Activated naive CD4-positive, alpha-beta T cell treated with anti-CD3 and anti-CD28 coated beads, Interleukin-2, amount 50 U/mL, for 72 hours (primary cell): ENCODE measurements at regions not wholly inside any gene's neighbourhood (a gene's known extent, or its start where the extent isn't known, plus 50 kb on each side); places are given as distances from the start of the nearest gene placed in this dataset.
"Not testable (repeated sequence)": the region's sequence is repeated elsewhere in the genome, so short reads cannot be mapped to it uniquely, and the experiment has no call there.

Experiments used
- ATAC-seq, 2 donors: fragments of 150-1000 bp; cut with Tn5 transposase; 2 replicates each; pipeline ENCODE4 v1.10.0; 2021; ENCODE audit warnings: mild to moderate bottlenecking in 2 of 2, moderate library complexity in 2 of 2
- DNase-seq, 2 donors: peaks; one replicate each; pipeline ENCODE4 v3.0.0; 2021 to 2022; ENCODE audit warnings: low spot score in 2 of 2
- H3K27ac Mint-ChIP-seq, 2 donors: one replicate each; pipeline ENCODE4 v1.8.0; 2022; ENCODE audit warnings: mild to moderate bottlenecking in 2 of 2, mixed read lengths in 2 of 2
- H3K36me3 Mint-ChIP-seq, 2 donors: one replicate each; pipeline ENCODE4 v1.8.0; 2022; ENCODE audit warnings: mixed read lengths in 2 of 2
- H3K9me3 Mint-ChIP-seq, 2 donors: one replicate each; pipeline ENCODE4 v1.8.0; 2022; ENCODE audit warnings: mixed read lengths in 2 of 2

GRCh38 chr2:12463189-12463588 lies 253.5 kb upstream of the TRIB2 start:
- ATAC-seq (peak in 1 of 2 donors; percentile 57), DNase-seq (no peak)
- Mint-ChIP-seq H3K9me3 (peaks cover 9 to 17% of the 10 kb centered on the region in 2 donors), H3K36me3 (peaks cover 0 to 7% of the 10 kb centered on the region in 2 donors), H3K27ac (peak overlapping the region in 1 of 2 donors; percentile 77)

- H3K36me3 Mint-ChIP-seq, result peaks cover 6% of the 10 kb centered on the region in 2 donors
- no peak for ATAC-seq
- H3K27ac Mint-ChIP-seq, result no peak overlapping the region
- DNase-seq, result no peak
- peaks cover 9 to 18% of the 10 kb centered on the region in 2 donors for H3K9me3 Mint-ChIP-seq
These were observed 251.1 kb upstream of the TRIB2 start for GRCh38 chr2:12465631-12466135.

- no peak overlapping the region for H3K27ac Mint-ChIP-seq
- peaks cover 4 to 18% of the 10 kb centered on the region in 2 donors for H3K9me3 Mint-ChIP-seq
- DNase-seq, result no peak
- peaks cover 0 to 6% of the 10 kb centered on the region in 2 donors for H3K36me3 Mint-ChIP-seq
- ATAC-seq, result no peak
These were observed 249.4 kb upstream of the TRIB2 start for GRCh38 chr2:12467303-12467702.

GRCh38 chr2:12469141-12469561 lies 247.6 kb upstream of the TRIB2 start:
- DNase-seq (no peak), ATAC-seq (no peak)
- Mint-ChIP-seq H3K36me3 (peaks cover 0 to 6% of the 10 kb centered on the region in 2 donors), H3K9me3 (peaks cover 5 to 19% of the 10 kb centered on the region in 2 donors), H3K27ac (no peak overlapping the region)

- not testable (repeated sequence) for DNase-seq, ATAC-seq, H3K27ac Mint-ChIP-seq
- Mint-ChIP-seq H3K36me3 (peaks cover 0 to 11% of the 10 kb centered on the region in 2 donors), H3K9me3 (peaks cover 5 to 24% of the 10 kb centered on the region in 2 donors)
These were observed 244.5 kb upstream of the TRIB2 start for GRCh38 chr2:12472265-12472664.

DNA sequence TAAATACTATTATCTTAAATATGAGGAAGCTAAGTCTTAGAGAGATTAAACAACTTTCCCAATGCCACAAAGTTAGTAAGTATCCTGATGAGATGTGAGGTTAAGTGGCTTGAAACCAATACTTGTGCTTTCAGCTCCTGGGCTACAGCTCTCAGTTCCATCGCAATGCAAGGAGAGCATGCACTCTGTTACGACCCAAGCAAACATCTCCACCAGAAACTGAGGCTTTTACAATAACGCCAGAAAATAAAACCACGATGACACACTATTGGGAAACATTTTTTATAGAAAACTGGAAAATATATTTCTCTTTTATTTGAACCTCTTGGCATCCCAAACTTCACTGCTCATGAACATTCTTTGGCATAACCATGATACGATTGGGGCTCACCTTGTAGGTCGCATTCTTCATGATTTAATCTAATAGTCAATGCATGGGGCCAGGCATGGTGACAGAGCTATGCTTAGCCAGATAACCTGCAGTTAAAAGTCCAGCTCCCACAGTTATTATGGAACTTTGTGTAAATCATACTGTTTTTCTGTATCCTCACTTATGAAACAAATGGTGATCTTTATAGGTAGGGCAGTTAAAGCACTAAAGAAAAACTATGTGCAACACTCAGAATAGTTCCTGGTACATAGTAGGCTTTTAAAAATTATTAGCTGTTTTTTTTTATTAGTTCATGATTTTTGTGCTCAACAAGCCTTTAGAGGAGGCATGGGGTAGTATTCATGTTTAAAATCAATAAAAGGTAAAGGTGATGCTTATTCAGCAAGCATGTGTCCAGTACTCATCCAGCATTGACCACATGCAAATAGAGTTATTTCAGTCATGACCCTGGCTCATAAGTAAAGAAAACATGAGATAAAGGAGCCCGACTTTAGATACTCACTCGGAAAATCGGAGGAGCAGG lies 238.3 kb upstream of the TRIB2 start:
- ATAC-seq, result no peak
- H3K9me3 Mint-ChIP-seq, result peaks cover 0 to 6% of the 10 kb centered on the region in 2 donors
- no peak for DNase-seq
- H3K27ac Mint-ChIP-seq, result no peak overlapping the region
- peaks cover 4 to 5% of the 10 kb centered on the region in 2 donors for H3K36me3 Mint-ChIP-seq

- DNase-seq, result no peak
- H3K9me3 Mint-ChIP-seq, result peaks cover 0 to 6% of the 10 kb centered on the region in 2 donors
- no peak overlapping the region for H3K27ac Mint-ChIP-seq
- peaks cover 4 to 9% of the 10 kb centered on the region in 2 donors for H3K36me3 Mint-ChIP-seq
- ATAC-seq, result no peak
These were observed 237.6 kb upstream of the TRIB2 start for GRCh38 chr2:12479065-12479601.

- DNase-seq (no peak), ATAC-seq (no peak)
- Mint-ChIP-seq H3K27ac (no peak overlapping the region), H3K9me3 (peaks cover 3 to 6% of the 10 kb centered on the region in 2 donors), H3K36me3 (peaks cover 10 to 21% of the 10 kb centered on the region in 2 donors)
These were observed 232.1 kb upstream of the TRIB2 start for GRCh38 chr2:12484536-12485115.

GRCh38 chr2:12486205-12487118 lies 230.3 kb upstream of the TRIB2 start:
- peaks cover 3 to 6% of the 10 kb centered on the region in 2 donors for H3K9me3 Mint-ChIP-seq
- no peak overlapping the region for H3K27ac Mint-ChIP-seq
- peaks cover 10 to 22% of the 10 kb centered on the region in 2 donors for H3K36me3 Mint-ChIP-seq
- ATAC-seq, result no peak
- DNase-seq, result no peak

- Mint-ChIP-seq H3K27ac (peak overlapping the region in 1 of 2 donors; percentile 44), H3K36me3 (peaks cover 10 to 22% of the 10 kb centered on the region in 2 donors), H3K9me3 (peaks cover 3 to 6% of the 10 kb centered on the region in 2 donors)
- DNase-seq (no peak), ATAC-seq (no peak)
These were observed 229.3 kb upstream of the TRIB2 start for GRCh38 chr2:12487253-12488004.

DNA sequence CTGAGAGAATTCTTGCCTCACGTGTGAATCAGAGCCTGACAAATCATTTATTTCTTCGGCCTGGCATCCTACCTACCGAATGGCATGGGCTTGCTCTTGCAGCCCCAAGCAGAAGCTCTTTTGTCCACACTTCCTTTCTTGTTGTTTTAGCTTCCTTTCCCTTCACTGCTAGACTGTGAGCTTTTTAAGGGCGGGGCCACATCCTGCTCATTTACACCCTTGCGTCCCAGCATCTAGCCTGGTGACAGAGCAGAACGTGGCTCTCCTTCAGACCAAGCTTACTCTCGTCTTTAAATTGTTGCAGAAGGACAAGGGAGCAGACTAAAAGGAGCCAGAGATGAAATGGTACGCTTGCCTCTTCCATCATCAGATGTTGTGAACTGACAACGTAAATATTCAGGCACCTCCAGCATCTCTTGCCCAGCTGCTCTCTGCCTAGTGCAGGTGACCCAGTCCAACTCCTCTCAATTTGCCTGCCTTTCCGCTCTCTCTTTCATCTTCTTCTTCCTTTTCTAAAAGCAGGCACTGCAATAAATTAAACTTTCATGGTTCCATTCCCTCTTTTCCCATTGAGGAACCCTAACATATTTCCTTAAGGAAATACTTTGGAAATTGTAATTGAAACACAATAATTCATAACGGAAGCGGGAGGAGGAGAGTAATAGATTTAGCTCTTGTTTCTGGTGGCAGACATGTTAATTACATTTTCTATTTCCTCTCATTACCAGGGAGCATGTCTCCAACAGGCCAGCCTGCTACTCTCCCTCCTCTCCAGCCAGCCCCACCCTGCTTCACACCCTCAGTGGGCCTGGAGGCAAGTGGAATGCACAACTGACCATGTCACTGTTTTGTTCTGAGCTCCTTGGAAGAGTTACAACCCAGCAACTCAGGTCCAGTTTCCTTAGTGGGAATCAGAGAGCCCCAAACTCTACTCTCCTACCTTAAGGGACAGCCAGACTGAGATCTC lies 228.1 kb upstream of the TRIB2 start:
- DNase-seq, result no peak
- H3K36me3 Mint-ChIP-seq, result peaks cover 10 to 22% of the 10 kb centered on the region in 2 donors
- H3K27ac Mint-ChIP-seq, result peak overlapping the region; percentile 7 to 44
- H3K9me3 Mint-ChIP-seq, result peaks cover 3 to 6% of the 10 kb centered on the region in 2 donors
- ATAC-seq, result peak; percentile 47 to 65

DNA sequence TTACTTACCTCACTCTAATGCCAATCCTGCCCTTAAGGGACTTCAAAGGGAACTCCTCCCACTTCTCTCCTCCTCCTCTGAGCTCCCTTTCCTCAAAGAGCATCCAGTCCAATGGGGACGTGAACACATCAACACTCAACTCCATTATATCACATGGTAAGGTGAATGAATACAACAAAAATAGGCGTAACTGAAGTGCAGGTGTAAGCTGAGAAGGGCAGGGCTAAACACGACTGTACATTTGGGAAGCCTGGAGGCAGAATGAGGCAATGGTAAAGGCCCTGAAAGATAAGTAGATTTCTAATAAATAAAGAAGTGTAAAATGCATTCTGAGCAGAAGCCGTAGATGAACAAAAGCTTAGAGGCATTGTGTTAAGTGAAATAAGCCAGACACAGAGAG lies 226.1 kb upstream of the TRIB2 start:
- Mint-ChIP-seq H3K27ac (no peak overlapping the region), H3K9me3 (peaks cover 3 to 6% of the 10 kb centered on the region in 2 donors), H3K36me3 (peaks cover 10 to 16% of the 10 kb centered on the region in 2 donors)
- ATAC-seq, result no peak
- no peak for DNase-seq

DNA sequence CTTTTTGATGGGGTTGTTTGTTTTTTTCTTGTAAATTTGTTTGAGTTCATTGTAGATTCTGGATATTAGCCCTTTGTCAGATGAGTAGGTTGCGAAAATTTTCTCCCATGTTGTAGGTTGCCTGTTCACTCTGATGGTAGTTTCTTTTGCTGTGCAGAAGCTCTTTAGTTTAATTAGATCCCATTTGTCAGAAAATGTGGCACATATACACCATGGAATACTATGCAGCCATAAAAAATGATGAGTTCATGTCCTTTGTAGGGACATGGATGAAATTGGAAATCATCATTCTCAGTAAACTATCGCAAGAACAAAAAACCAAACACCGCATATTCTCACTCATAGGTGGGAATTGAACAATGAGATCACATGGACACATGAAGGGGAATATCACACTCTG lies 224.4 kb upstream of the TRIB2 start:
- H3K9me3 Mint-ChIP-seq, DNase-seq, H3K27ac Mint-ChIP-seq, ATAC-seq: not testable (repeated sequence)
- H3K36me3 Mint-ChIP-seq, result peaks cover 15 to 26% of the 10 kb centered on the region in 2 donors

DNA sequence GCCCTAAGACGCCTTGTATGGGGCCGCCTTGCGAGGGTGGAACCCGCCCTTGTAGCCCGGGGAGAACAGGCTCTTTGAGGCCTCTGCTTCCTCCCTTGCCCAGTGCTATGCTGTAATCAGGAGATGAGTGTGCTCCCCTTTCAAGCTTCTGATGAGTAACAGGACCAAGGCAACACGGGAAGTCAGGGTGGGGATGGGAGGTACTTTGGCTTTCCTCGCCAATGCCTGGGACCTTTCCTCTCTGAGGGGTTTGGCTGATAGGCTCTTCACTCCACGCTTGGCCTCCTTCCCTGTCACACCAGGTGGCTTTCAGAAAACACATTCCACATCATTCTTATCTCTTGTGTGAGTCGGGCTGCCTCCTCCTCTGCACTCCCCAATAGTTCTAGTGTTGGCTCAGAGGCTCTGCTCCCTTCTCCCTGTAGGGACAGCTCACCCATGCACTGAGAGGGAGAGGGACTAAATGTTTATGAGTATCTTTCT lies 223.7 kb upstream of the TRIB2 start:
- Mint-ChIP-seq H3K27ac (peak overlapping the region in 1 of 2 donors; percentile 59), H3K9me3 (peaks cover 4 to 9% of the 10 kb centered on the region in 2 donors), H3K36me3 (peaks cover 8 to 21% of the 10 kb centered on the region in 2 donors)
- peak; percentile 83 to 88 for ATAC-seq
- no peak for DNase-seq
